ENCODE measurements at regions not wholly inside any gene's neighbourhood (a gene's known extent, or its start where the extent isn't known, plus 50 kb on each side); places are given as distances from the start of the nearest gene placed in this dataset.
"Not testable (repeated sequence)": the region's sequence is repeated elsewhere in the genome, so short reads cannot be mapped to it uniquely, and the experiment has no call there.

DNA sequence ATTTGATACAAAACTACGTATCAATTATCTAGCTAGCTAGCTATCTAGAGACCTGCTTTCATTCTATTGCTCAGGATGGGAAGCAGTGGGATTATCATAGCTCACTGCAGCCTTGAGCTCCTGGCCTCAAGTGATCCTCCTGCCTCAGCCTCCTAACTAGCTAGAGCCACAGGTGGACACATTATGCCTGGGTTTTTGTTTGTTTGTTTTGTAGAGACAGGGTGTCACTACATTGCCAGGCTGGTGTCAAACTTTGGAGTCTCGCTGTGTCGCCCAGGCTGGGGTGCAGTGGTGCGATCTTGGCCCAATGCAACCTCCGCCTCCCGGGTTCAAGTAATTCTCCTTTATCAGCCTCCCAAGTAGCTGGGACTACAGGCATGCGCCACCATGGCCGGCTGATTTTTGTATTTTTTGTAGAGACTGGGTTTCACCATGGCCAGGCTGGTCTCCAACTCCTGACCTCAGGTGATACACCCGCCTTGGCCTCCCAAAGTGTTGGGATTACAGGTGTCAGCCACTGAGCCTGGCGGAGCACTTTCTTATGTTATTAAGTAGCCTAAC, 122.5 kb upstream of the FBXO28 start:
- not testable (repeated sequence) for DNase-seq (ENCODE audit: low spot score)

DNA sequence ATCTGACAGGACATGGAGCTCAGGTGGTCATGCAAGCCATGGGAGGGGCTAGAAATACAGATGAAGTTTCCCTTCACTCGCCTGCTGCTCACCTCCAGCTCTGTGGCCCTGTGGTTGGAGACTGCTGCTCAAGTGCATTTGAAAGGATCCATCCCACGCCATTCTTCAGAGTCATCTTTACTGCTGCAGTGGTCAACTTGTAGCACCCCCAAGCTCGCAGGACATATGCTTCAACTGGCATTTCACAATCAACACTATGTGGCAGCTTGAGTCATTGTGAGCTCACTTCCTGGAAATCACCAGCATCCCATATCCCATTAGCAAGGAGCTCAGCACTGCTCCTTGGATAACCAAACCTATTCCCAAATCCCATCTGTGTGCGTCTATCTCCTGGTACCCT, 116.2 kb upstream of the TP53BP2 start:
- not testable (repeated sequence) for DNase-seq (ENCODE audit: low spot score)

DNA sequence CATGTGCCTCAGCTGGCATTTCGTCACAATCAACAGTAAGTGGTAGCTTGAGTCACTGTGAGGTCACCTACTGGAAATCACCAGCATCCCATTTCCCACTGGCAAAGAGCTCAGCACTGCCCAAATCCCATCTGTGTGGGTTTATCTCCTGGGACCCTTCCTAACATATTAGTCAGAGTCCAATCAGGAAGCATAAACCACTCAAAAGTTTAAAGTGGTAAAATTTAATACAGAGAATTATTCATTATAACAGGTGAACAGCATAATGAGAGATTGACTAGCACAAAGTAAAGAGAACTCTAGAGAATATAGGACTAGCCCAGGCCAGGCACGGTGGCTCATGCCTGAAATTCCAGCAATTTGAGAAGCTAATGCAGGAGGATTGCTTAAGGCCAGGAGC, 107.1 kb upstream of the TP53BP2 start:
- DNase-seq (ENCODE audit: low spot score), result not testable (repeated sequence)

DNA sequence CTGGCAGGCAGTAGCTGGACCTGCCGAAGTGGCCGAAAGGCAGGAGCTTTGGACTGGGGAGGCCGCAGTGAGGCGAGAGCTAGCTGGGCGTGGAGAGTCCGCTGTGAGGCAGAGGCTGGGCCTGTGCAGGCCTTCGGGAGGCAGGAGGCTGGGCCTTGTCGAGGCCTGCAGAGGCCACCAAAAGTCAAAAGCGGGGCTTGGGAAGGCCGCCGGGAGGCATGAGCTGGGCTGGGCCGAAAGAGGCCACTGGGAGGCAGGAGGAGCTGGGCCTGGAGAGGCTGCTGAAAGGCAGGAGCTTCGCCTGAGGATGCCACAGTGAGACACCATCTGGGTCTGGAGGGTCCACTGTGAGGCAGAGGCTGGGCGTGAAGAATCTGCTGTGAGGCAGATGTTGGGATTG, 105.8 kb upstream of the TP53BP2 start:
- not testable (repeated sequence) for DNase-seq (ENCODE audit: low spot score)

DNA sequence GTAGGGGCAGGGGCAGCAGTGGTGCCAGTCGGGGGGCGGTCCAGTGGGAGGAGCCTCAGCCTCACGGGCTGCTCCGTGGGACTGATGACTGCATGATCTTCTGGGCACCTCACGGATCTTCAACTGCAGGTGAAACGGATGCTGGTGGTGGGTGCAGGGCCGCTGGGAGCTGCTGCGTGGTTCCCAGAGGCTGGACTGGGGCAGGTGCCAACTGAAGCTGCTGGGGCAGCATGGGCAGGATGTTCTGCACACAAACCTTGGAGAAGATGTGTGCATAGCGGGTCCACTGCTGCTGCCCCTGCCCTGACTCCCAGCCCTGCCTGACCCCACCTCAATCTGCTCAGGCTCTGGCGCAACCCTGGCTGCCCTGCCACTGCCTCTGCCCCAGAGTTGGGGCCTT, 104.2 kb upstream of the TP53BP2 start:
- not testable (repeated sequence) for DNase-seq (ENCODE audit: low spot score)

DNA sequence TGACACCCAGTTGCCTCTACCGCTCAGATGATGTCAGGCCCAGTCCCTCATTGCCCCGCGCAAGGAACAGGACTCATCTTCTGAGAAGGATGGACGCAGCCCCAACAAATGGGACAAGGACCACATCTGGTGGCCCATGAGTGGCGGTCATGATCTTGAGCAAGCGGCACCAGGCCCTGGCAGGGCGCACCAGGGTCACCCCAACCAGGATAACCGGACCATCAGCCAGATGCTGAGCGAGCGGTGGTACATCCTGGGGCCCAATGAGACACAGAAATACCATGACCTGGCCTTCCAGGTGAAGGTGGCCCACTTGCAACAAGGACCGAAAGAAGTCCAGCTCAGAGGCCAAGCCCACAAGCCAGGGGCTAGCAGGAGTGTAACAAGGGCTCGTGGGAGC, 102.3 kb upstream of the TP53BP2 start:
- not testable (repeated sequence) for DNase-seq (ENCODE audit: low spot score)

DNA sequence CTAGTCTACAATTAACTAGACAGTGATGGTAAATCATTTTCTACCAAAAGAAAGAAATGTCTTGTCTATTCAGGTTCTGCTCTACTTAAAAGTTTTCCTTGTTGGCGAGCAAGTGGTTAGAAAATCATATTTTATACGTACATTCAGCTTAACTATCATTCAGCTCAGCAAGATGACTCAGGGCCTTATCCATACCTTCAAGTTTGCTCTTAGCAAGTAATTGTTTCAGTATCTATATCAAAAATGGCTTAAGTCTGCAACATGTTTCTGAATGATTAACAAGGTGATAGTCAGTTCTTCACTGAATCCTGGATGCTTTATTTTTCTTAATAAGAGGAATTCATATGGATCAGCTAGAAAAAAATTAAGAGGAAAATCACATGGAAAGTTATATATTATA, 90.8 kb upstream of the TP53BP2 start:
- not testable (repeated sequence) for DNase-seq (ENCODE audit: low spot score)

DNA sequence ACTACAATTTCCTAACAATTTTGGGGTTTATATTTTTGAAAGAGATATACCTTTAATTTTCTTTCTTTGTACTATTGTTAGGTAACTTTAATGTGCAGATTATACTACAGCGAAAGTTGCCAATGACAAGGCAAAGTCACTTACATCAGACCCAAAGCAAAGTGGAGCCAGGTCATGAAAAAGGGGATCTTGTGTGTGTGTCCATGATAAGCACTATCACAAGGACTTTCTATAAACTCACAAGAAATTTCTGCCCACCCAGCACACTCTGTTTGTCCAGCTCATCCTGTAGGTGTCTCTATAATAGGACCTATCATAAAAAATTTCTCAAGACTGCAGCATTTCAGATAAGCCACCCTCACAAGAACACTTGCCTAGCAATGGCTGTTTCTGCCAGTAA, 85.7 kb upstream of the TP53BP2 start:
- DNase-seq (ENCODE audit: low spot score), result not testable (repeated sequence)

DNA sequence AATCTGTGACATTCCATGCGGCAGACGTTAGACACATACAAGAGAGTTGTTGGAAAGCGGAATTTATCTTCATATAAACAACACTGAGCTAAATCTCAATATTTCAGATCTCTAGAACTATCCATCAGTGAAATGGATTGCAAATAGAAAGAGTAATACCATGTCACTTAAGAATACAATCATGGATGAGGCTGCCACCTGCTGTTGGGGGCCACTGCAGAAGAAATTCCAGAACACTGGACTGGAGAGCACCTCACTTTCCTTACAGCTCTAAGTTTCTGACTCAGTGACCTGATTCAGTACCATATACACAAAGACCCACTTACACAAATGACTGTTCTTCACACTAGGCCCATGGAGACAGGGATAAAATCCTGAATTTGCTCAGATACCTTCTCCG, 75.1 kb upstream of the TP53BP2 start:
- peak; percentile 43 for DNase-seq (ENCODE audit: low spot score)

DNA sequence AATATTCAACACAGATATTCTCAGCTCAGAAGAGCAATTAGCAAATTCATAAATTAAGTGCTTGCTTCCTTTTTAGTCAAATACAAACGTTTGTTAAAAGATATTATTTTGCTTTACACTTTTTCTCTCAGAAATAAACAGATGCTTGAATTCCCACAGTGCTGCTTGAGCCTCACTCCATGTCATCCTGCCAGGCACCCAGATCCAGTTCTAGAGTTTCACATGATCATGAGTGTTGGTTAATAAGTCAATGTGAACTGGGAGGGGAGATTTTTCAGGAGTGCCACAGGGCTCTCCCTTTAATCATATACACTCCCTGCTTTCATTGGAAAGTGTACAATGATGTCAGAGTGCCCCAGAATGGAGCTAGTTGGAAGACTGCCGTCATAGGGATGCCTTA, 69.7 kb upstream of the TP53BP2 start:
- DNase-seq (ENCODE audit: low spot score), result not testable (repeated sequence)

DNA sequence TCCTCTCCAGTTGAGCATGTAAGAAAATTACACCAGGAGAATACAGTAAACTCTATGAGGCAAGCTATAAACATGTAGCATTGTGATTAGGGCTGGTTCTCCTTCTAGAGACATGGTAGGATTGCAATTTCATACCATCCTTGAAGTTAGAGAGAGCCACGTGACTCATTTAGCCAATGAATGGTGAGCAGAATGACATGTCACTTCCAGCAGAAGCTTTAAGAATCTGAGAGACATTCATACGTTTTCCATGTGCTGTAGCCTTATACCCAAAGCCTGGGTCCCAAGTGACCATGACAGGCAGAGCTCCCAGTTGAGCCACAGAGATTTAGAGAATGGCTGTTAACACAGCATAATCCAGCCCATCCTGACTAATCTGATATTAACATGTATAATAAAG, 68.0 kb upstream of the TP53BP2 start:
- DNase-seq (ENCODE audit: low spot score), result not testable (repeated sequence)

DNA sequence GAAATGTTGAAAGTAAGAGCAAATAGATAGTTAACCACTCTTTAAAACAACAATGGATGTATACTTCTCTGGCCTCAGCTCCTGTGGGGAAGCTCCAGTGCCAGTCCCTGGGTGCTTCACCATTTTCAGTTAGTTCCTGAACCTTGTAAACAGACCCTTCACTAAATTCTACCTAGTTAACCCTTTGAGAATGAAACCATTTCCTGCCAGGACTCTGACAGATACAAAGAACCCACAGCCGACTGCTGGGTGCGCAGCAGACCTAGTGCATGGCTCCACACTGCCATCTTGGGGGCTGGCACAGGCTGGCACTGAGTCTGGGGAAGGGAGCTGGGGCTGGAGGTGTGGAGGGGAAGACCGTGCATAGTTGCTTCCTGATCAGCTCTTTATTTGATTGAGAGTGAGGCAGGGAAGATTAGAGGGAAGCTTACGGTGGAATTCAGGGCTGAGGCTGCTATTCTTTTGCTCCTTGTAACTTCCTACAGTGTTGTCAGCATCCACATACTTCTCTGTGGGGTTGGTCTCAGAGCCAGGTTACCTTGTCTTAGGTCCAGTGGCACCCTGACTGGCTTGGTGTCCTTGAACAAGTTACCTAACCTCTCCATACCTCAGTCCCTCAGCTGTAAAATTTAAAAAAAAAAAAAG, 62.3 kb upstream of the TP53BP2 start:
- DNase-seq (ENCODE audit: low spot score), result not testable (repeated sequence)

DNA sequence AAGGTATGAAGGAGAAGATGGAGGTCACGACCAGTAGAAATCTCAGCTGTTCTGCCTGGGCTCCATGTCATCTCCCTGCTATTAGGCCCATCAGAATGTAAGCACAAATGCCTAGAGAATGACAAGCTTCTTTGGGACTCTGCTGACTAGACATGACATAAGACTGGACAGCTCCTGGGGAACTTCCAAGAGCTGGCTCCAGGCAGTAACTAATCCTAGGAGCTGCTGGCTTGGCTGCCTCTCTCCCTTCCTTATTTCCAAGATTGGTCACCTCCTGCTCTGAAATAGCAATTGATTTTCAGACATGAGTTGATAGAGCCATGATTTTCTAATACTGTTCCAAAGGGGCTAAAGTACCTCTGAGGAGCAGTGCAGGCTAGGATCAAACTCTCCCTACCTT, 57.5 kb upstream of the TP53BP2 start:
- DNase-seq (ENCODE audit: low spot score), result not testable (repeated sequence)

DNA sequence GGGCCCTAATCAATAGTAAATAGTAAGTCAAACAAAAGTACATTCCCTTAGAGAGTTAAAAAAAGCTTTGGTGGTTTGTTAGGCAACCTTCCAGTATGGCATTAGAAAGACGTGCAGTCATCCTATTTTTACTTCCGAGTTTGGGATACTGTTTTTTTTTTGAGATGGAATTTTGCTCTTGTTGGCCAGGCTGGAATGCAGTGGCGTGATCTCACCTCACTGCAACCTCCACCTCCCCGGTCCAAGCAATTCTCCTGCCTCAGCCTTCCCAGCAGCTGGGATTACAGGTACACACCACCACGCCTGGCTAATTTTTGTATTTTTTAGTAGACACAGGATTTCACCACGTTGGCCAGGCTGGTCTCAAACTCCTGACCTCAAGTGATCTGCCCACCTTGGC, 54.0 kb upstream of the TP53BP2 start:
- peak; percentile 21 for DNase-seq (ENCODE audit: low spot score)

DNA sequence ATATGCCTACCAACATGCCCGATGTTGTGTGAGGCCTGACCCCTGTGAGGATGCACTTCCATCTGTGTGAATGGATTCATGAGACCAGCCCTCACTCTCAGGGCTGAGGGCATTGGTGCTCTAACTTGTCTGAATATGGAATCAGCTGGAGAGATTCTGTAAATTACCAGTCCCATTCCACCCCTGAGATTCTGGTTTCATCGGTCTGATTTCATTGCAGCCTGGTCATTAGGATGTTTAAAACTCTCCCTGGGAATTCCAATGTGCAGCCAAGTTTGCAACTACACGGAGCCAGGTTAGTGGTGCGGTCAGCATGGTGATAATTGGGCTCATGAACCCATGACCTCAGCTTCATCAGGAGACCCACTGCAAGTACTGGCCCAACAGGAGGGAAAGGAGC, 51.4 kb upstream of the TP53BP2 start:
- not testable (repeated sequence) for DNase-seq (ENCODE audit: low spot score)

DNA sequence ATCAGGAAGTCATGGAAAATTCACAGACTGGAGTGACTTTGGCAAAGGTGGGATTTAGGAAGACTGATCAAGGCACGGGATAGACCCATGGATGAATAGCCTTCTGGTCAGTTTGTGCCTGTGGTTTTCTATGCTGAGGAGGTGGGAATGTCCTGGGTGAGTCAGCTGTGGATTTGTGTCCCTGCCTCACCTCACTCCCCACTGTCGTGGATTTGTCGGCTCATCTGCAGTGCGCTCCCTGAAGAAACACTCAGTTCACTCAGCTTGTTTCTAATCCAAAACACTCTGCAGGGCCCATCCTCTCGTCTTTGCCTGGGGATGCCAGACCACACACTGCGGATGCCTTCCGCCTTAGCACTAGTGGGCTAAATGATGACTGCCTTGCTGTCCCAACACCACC, 50.2 kb upstream of the TP53BP2 start:
- not testable (repeated sequence) for DNase-seq (ENCODE audit: low spot score)
